GM12892 (cell line): ENCODE measurements at regions not wholly inside any gene's neighbourhood (a gene's known extent, or its start where the extent isn't known, plus 50 kb on each side); places are given as distances from the start of the nearest gene placed in this dataset.

ENCODE experiments used
- POLR2A ChIP-seq: IDR thresholded peaks from 2 replicates; pipeline ENCODE4 v1.6.1; 2011; ENCODE audit warnings: low read depth, low read length, control low read depth
- POLR2AphosphoS5 ChIP-seq: IDR thresholded peaks from 2 replicates; pipeline ENCODE4 v1.6.1; 2011; ENCODE audit warnings: low read depth, low read length, control low read depth

- TF ChIP-seq POLR2A (no peak), POLR2AphosphoS5 (no peak)
These were observed 891.8 kb downstream of the DSC3 start for GRCh38 chr18:30150586-30151250.
